ENCODE measurements at regions not wholly inside any gene's neighbourhood (a gene's known extent, or its start where the extent isn't known, plus 50 kb on each side); places are given as distances from the start of the nearest gene placed in this dataset.
A peak's percentile ranks its signal among the peaks of the same experiment; 100 is the strongest.

- H3K27me3 Mint-ChIP-seq (ENCODE audit: insufficient read depth, low read depth) = no peaks in the 10 kb centered on the region
- no peaks in the 10 kb centered on the region for H3K36me3 Mint-ChIP-seq
- TF ChIP-seq CTCF (IDR thresholded peaks at IDR 0.05) (no peak), EZH2 (IDR thresholded peaks at IDR 0.05) (no peak), EZH2phosphoT487 (IDR thresholded peaks at IDR 0.05) (no peak)
- no peak for DNase-seq (ENCODE audit: low spot score)
- Histone ChIP-seq H3F3A (ENCODE audit: low read depth) (no peaks in the 10 kb centered on the region), H2AFZ (replicated peaks) (no peak overlapping the region), H3K9me3 (ENCODE audit: low read depth) (no peaks in the 10 kb centered on the region), H3K27me3 (no peaks in the 10 kb centered on the region), H3K27ac (no peak overlapping the region), H3K9ac (no peak overlapping the region), H3K4me1 (peaks cover 9% of the 10 kb centered on the region), H3K36me3 (no peaks in the 10 kb centered on the region), H3K4me3 (no peak overlapping the region), H4K20me1 (ENCODE audit: low read depth) (no peaks in the 10 kb centered on the region), H3K4me2 (no peak overlapping the region), H3K79me2 (ENCODE audit: low read depth) (no peaks in the 10 kb centered on the region)
- no peaks in the 10 kb centered on the region for H3K9me3 Mint-ChIP-seq
- H3K4me1 Mint-ChIP-seq = peaks cover 65% of the 10 kb centered on the region
- H3K27ac Mint-ChIP-seq = peak overlapping the region; percentile 84
- H3K4me3 Mint-ChIP-seq = no peak overlapping the region
Observed at GRCh38 chr14:66383257-66383656, 102.9 kb upstream of the CCDC196 start.

GRCh38 chr14:66383771-66384170, 102.4 kb upstream of the CCDC196 start:
- Histone ChIP-seq H3K79me2 (ENCODE audit: low read depth) (no peaks in the 10 kb centered on the region), H3K4me3 (no peak overlapping the region), H4K20me1 (ENCODE audit: low read depth) (no peaks in the 10 kb centered on the region), H3F3A (ENCODE audit: low read depth) (no peaks in the 10 kb centered on the region), H3K9ac (no peak overlapping the region), H3K36me3 (no peaks in the 10 kb centered on the region), H3K27ac (no peak overlapping the region), H3K9me3 (ENCODE audit: low read depth) (no peaks in the 10 kb centered on the region), H2AFZ (replicated peaks) (no peak overlapping the region), H3K27me3 (no peaks in the 10 kb centered on the region), H3K4me1 (peaks cover 9% of the 10 kb centered on the region), H3K4me2 (no peak overlapping the region)
- no peak for DNase-seq (ENCODE audit: low spot score)
- Mint-ChIP-seq H3K36me3 (no peaks in the 10 kb centered on the region), H3K27ac (no peak overlapping the region), H3K27me3 (ENCODE audit: insufficient read depth, low read depth) (no peaks in the 10 kb centered on the region), H3K9me3 (no peaks in the 10 kb centered on the region), H3K4me1 (peaks cover 61% of the 10 kb centered on the region), H3K4me3 (no peak overlapping the region)
- TF ChIP-seq CTCF (IDR thresholded peaks at IDR 0.05) = no peak
- TF ChIP-seq EZH2phosphoT487 (IDR thresholded peaks at IDR 0.05) = no peak
- TF ChIP-seq EZH2 (IDR thresholded peaks at IDR 0.05) = no peak

- Histone ChIP-seq H3K79me2 (ENCODE audit: low read depth) (no peaks in the 10 kb centered on the region), H3F3A (ENCODE audit: low read depth) (no peaks in the 10 kb centered on the region), H3K36me3 (no peaks in the 10 kb centered on the region), H3K9me3 (ENCODE audit: low read depth) (no peaks in the 10 kb centered on the region), H3K4me1 (peaks cover 4% of the 10 kb centered on the region), H2AFZ (replicated peaks) (no peak overlapping the region), H3K27ac (no peak overlapping the region), H4K20me1 (ENCODE audit: low read depth) (no peaks in the 10 kb centered on the region), H3K4me3 (no peak overlapping the region), H3K4me2 (no peak overlapping the region), H3K9ac (no peak overlapping the region), H3K27me3 (no peaks in the 10 kb centered on the region)
- Mint-ChIP-seq H3K9me3 (peaks cover 2% of the 10 kb centered on the region), H3K27me3 (ENCODE audit: insufficient read depth, low read depth) (no peaks in the 10 kb centered on the region), H3K27ac (no peak overlapping the region), H3K36me3 (no peaks in the 10 kb centered on the region), H3K4me3 (no peak overlapping the region), H3K4me1 (peaks cover 18% of the 10 kb centered on the region)
- TF ChIP-seq EZH2 (IDR thresholded peaks at IDR 0.05) (no peak), EZH2phosphoT487 (IDR thresholded peaks at IDR 0.05) (no peak), CTCF (IDR thresholded peaks at IDR 0.05) (no peak)
- DNase-seq (ENCODE audit: low spot score) = no peak
Observed at GRCh38 chr14:66388516-66388915, 97.7 kb upstream of the CCDC196 start.

All from neural progenitor cell (in vitro differentiated cells).